Endodermal cell (in vitro differentiated cells): ENCODE measurements at regions not wholly inside any gene's neighbourhood (a gene's known extent, or its start where the extent isn't known, plus 50 kb on each side); places are given as distances from the start of the nearest gene placed in this dataset.

Experiments used
- DNase-seq: peaks from one replicate; pipeline ENCODE4 v3.0.0-alpha.2; 2017
- H3K27ac ChIP-seq: 2 replicates; pipeline ENCODE4 v1.5.1; 2013; ENCODE audit warnings: mild to moderate bottlenecking, low read depth, low read length, moderate library complexity
- H3K27me3 ChIP-seq: 2 replicates; pipeline ENCODE4 v1.6.1; 2013; ENCODE audit warnings: mild to moderate bottlenecking, low read length, moderate library complexity; ENCODE audit not compliant: insufficient read depth, control insufficient read depth, poor library complexity, severe bottlenecking
- H3K36me3 ChIP-seq: 2 replicates; pipeline ENCODE4 v1.7.0; 2013; ENCODE audit warnings: mild to moderate bottlenecking, low read length, moderate library complexity; ENCODE audit not compliant: control insufficient read depth, insufficient read depth
- H3K4me1 ChIP-seq: one replicate; pipeline ENCODE4 v1.7.0; 2013; ENCODE audit warnings: low read length; ENCODE audit not compliant: control insufficient read depth, insufficient read depth
- H3K4me3 ChIP-seq: 2 replicates; pipeline ENCODE4 v1.5.1; 2013; ENCODE audit warnings: mild to moderate bottlenecking, low read length, moderate library complexity
- H3K9ac ChIP-seq: 2 replicates; pipeline ENCODE4 v1.6.1; 2013; ENCODE audit warnings: mild to moderate bottlenecking, low read length, moderate library complexity; ENCODE audit not compliant: poor library complexity, severe bottlenecking; ENCODE audit errors: extremely low read depth
- H3K9me3 ChIP-seq: 2 replicates; pipeline ENCODE4 v1.6.1; 2013; ENCODE audit warnings: mild to moderate bottlenecking, low read length, moderate library complexity; ENCODE audit not compliant: control insufficient read depth
- H3K27ac Mint-ChIP-seq: 2 replicates; pipeline ENCODE4 v1.8.0; 2020; ENCODE audit warnings: mixed read lengths
- H3K27me3 Mint-ChIP-seq: 2 replicates; pipeline ENCODE4 v1.8.0; 2021; ENCODE audit warnings: mild to moderate bottlenecking, mixed read lengths; ENCODE audit not compliant: insufficient read depth
- H3K36me3 Mint-ChIP-seq: 2 replicates; pipeline ENCODE4 v1.8.0; 2020; ENCODE audit warnings: low read depth, mixed read lengths
- H3K4me1 Mint-ChIP-seq: 2 replicates; pipeline ENCODE4 v1.8.0; 2020; ENCODE audit warnings: mixed read lengths
- H3K4me3 Mint-ChIP-seq: 2 replicates; pipeline ENCODE4 v1.8.0; 2020; ENCODE audit warnings: mild to moderate bottlenecking, moderate library complexity, mixed read lengths
- H3K9me3 Mint-ChIP-seq: 2 replicates; pipeline ENCODE4 v1.8.0; 2020; ENCODE audit warnings: mild to moderate bottlenecking, mixed read lengths
- CTCF ChIP-seq: fragments of 200-600 bp; sonication (generic); conservative IDR thresholded peaks from 2 replicates; pipeline ENCODE4 v1.5.0; 2021; ENCODE audit warnings: antibody characterized with exemption, mild to moderate bottlenecking
- WGBS, 2 experiments: methylation state at CpG; one replicate each; pipeline versions ENCODE4 v1.1.5 to v1.1.7; 2013; ENCODE audit warnings: missing lambda C conversion rate in 2 of 2, mixed read lengths in 1 of 2; ENCODE audit not compliant: insufficient coverage in 1 of 2, insufficient read length in 1 of 2; 5-methylcytosine and 5-hydroxymethylcytosine counted together

- 83 to 87% methylated on average over 2 of the region's 2 CpGs for WGBS, 2 experiments
These were observed 1975.1 kb upstream of the AGA start for GRCh38 chr4:179417357-179417756.

GRCh38 chr4:179437962-179438361 lies 1995.7 kb upstream of the AGA start:
- Histone ChIP-seq H3K9me3 (peaks cover 24% of the 10 kb centered on the region), H3K4me3 (no peak overlapping the region), H3K9ac (no peak overlapping the region), H3K36me3 (no peaks in the 10 kb centered on the region), H3K4me1 (no peaks in the 10 kb centered on the region), H3K27me3 (no peaks in the 10 kb centered on the region), H3K27ac (no peak overlapping the region)
- no peak for TF ChIP-seq CTCF
- Mint-ChIP-seq H3K4me3 (no peak overlapping the region), H3K27me3 (no peaks in the 10 kb centered on the region), H3K4me1 (peaks cover 1% of the 10 kb centered on the region), H3K36me3 (no peaks in the 10 kb centered on the region), H3K27ac (no peak overlapping the region), H3K9me3 (peaks cover 6% of the 10 kb centered on the region)
- no peak for DNase-seq
- 89% methylated on average over 4 of the region's 4 CpGs; no CpG with 5 or more reads in 1 of the 2 experiments for WGBS, 2 experiments

More at GRCh38 chr4:179417357-179417756, 1975.1 kb upstream of the AGA start:
- H3K27ac Mint-ChIP-seq, result no peak overlapping the region
- H3K36me3 Mint-ChIP-seq, result no peaks in the 10 kb centered on the region
- Histone ChIP-seq H3K27ac (no peak overlapping the region), H3K9ac (no peak overlapping the region), H3K36me3 (no peaks in the 10 kb centered on the region), H3K27me3 (no peaks in the 10 kb centered on the region), H3K9me3 (no peaks in the 10 kb centered on the region), H3K4me3 (no peak overlapping the region), H3K4me1 (no peaks in the 10 kb centered on the region)
- no peak overlapping the region for H3K4me3 Mint-ChIP-seq
- no peaks in the 10 kb centered on the region for H3K27me3 Mint-ChIP-seq
- no peak for TF ChIP-seq CTCF
- H3K4me1 Mint-ChIP-seq, result peaks cover 8% of the 10 kb centered on the region
- DNase-seq, result no peak
- H3K9me3 Mint-ChIP-seq, result no peaks in the 10 kb centered on the region

GRCh38 chr4:179441596-179441995 lies 1999.4 kb upstream of the AGA start:
- H3K27ac Mint-ChIP-seq, result no peak overlapping the region
- Histone ChIP-seq H3K9me3 (no peaks in the 10 kb centered on the region), H3K36me3 (no peaks in the 10 kb centered on the region), H3K27ac (no peak overlapping the region), H3K27me3 (no peaks in the 10 kb centered on the region), H3K4me3 (no peak overlapping the region), H3K4me1 (no peaks in the 10 kb centered on the region), H3K9ac (no peak overlapping the region)
- H3K36me3 Mint-ChIP-seq, result no peaks in the 10 kb centered on the region
- DNase-seq, result no peak
- no peaks in the 10 kb centered on the region for H3K9me3 Mint-ChIP-seq
- WGBS, 2 experiments, result 86 to 87% methylated on average over 1 of the region's 1 CpG
- H3K4me1 Mint-ChIP-seq, result no peaks in the 10 kb centered on the region
- no peaks in the 10 kb centered on the region for H3K27me3 Mint-ChIP-seq
- H3K4me3 Mint-ChIP-seq, result no peak overlapping the region
- TF ChIP-seq CTCF, result no peak
